GOT3 (cell line): ENCODE measurements at regions not wholly inside any gene's neighbourhood (a gene's known extent, or its start where the extent isn't known, plus 50 kb on each side); places are given as distances from the start of the nearest gene placed in this dataset.

Experiments
- DNase-seq: peaks from one replicate; lab custom pipeline; 2025; ENCODE audit warnings: mixed read lengths; lab: John Stamatoyannopoulos, UW

DNA sequence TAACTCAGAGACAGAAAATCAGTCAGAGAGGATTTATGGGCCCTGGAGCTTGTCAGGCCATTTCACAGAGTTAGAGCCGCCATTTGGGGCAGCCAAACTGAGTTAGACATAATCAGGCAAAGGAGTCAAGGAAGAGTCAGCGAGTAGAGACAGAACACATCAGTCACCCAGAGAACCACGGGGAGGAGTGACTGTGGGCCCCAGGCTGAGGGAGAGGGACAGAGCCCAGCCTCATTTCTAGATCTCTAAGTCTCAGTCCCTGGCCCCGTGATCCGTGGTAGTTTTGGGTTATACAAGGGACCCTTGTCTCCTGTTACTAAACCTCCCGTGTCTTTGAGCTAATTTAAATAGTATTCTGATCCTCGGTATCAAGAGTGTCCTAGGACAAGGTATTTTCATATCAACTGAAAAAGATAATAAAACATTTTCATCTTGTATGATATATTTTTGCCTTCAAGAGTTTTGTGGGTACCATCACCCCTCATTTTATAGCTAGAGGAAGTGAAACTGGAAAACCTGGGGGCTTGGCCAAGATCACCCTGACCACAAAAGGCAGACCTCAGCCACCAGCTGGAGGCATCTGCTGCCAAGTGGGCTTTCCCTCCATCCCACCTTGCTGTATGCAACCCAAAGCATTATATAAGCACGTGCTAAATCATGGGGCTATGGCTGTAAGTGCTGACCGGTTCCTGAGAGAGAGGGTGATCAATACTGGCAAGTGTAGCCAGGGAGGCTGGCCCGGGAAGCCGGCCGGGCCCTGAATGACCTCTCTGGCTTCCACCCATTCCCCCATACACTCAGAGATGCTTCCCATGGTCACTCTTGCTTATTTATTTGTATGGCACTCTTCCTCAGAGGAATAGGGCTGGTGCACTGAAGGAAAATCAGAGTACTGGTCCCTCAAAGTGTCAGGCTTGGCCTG, 204.1 kb downstream of the BCOR start:
- no peak for DNase-seq

DNA sequence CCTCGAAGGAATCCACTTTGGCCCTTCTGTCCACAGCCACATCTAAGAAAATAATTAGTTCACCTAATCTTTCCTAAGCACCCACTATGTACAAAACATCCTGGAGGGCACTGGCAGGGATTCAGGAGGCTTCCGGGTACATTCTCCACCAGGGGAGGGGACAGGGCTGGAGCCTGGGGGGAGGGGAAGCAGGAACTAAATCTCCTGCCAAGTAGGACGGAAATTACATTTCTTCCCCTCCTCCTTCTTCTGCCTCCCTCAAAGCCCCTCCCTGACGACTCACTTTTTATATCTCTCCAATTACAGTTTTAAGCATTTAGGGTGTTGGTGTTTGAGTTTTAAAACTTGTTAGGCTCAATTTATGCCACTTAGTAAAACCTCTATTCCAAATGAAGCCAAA, 203.1 kb downstream of the BCOR start:
- DNase-seq = no peak

DNA sequence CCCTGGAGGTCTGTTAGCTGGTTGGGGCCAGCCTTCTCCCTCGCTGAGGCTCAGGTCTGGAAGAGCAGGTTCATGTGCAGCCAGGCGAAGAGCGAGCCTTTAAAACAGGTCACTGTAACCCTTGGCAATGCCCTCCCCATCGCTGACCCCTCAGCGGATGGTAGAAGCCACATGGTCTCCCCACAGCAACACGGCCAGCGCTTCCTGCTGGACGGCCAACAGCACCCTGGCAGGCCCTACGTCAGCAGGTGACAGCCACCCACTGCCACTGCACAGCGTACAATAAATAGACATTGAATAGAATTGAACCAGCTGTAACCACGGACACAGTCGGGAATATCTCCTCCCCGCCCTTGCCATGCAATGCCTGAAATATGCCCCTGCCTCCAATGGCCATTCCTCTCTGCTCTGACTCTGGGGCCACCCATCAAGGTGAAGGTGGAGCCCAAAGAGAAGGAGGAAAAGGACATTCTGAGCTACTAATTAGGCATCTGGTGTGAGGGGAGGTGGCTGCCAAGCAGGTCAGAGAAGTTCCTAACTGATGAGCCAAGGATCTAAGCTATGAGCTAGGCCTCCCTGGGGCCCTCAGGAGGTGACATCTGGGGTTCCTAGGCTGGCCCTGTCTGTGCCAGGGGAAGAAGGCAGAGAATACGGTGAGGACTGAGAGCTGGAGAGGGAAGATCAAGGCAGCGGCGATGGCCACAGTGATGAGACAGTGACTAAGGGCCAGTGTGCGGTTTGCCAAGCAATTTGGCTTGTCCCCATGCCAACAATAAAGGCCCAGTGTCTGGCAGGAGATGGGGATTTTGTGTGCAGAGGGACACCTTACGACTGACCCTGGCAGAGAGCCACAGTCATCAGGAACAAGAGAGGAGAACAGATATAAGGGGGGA, 202.3 kb downstream of the BCOR start:
- DNase-seq = no peak

- no peak for DNase-seq
These were observed 200.6 kb downstream of the BCOR start for GRCh38 chrX:39896951-39897740.

- DNase-seq = no peak
These were observed 200.0 kb downstream of the BCOR start for GRCh38 chrX:39897741-39898097.

GRCh38 chrX:39898147-39898546, 199.6 kb downstream of the BCOR start:
- no peak for DNase-seq

GRCh38 chrX:39899059-39899458, 198.7 kb downstream of the BCOR start:
- DNase-seq = no peak

- no peak for DNase-seq
These were observed 197.6 kb downstream of the BCOR start for GRCh38 chrX:39899856-39900776.

GRCh38 chrX:39900777-39901170, 197.0 kb downstream of the BCOR start:
- DNase-seq = no peak

GRCh38 chrX:39903343-39903742, 194.4 kb downstream of the BCOR start:
- DNase-seq = no peak

DNA sequence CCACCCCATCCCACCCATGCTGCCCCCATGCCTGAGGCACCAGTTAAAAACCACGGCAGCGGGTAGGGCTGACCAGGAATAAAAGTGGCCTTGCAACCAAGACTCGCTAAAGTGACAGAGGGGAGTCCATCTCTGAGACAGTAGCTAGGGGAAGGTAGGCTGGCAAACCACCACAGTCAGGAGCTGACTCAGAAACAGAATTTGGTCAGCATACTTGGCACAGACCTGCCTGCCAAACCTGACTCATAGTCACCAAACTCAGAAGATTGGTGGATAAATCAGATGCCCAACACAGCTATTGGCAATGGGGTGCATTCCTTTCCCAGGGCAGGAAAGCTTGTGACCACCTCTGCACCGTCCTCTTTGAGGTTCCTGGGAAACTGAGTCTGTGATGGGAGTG, 193.8 kb downstream of the BCOR start:
- no peak for DNase-seq

GRCh38 chrX:39904816-39905537, 192.8 kb downstream of the BCOR start:
- no peak for DNase-seq

DNA sequence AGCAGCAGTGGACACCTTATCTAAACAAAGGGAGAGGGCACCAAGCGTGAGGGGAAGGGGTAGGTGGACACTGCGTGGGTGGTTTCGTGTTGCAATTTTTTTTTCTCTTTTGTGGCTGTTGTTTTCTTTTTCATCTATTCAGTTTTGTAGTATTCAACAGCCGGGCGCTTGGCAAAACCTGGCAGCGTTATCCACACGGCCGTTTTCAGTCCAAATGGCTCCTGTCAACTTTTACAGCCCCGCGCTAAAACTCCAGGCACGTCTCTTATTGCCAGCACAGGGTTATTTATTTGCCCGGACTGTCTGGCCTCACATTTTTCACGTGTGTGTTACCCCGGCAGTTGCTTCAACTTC, 192.2 kb downstream of the BCOR start:
- DNase-seq = no peak

- no peak for DNase-seq
These were observed 191.8 kb downstream of the BCOR start for GRCh38 chrX:39905946-39906345.

DNA sequence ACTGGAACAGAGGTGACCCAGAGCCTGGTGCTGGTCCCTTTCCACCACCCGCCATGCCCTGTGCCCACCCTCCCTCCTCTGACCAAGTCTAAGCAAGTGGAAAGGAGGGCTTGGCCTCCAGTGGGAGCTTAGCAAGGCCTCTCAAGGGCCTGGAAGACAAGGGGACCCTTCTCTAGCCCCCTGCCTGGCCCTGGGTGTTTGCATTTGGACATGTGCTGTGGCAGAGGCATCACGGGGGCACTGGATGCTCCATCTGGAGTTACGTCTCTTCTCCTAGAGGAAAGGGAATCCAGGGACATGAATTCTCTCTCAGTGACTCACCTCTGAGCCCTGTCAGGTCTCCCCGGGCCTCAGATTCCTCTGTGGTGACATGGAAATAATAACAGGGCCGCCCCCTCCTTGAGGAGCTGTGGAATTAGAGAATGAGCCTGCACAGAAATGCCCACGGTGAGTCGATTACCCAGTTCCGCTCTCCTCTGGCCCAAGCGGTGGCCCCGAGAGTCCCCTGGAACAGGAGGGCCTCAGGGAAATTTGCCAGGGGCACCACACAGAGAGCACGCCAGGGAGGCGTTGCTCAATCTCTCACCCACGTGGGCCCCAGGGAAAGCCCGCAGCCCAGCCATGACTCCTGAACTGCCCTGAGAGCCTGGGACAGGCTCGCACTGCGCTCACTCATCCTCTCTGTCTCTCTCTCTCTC, 189.6 kb downstream of the BCOR start:
- peak; percentile 82 for DNase-seq

GRCh38 chrX:39909996-39910395, 187.8 kb downstream of the BCOR start:
- DNase-seq = no peak

GRCh38 chrX:39910651-39911050, 187.1 kb downstream of the BCOR start:
- no peak for DNase-seq

DNA sequence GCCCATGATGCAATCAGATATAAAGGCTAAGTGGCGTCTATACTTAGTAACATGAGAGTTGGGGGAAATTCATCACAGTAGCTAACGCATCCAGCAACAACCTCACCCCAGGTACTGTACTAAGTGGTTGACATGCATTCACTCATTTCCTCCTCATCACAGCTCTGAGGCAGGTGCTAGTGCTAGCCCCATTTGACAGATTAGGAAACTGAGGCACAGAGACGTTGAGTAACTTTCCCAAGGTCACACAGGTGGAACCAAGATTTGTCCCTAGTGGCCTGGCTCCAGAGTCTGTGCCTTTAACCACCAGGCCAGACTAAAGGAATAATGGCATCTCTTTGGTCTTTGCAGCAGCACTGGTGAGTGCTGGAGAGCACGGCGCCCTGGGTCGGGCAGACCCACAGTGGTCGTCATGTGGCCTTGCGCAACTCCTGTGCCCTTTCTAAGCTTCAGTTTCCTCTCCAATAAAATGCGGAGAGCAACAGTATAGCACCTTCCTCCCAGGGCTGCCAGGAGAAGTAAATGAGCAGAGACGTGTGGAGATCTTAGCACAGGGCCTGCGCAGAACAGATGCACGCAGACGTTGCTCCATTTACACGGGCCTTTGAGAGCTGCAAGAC, 186.4 kb downstream of the BCOR start:
- DNase-seq = no peak

GRCh38 chrX:39912126-39912525, 185.6 kb downstream of the BCOR start:
- DNase-seq = no peak
